ENCODE measurements at regions not wholly inside any gene's neighbourhood (a gene's known extent, or its start where the extent isn't known, plus 50 kb on each side); places are given as distances from the start of the nearest gene placed in this dataset.

GRCh38 chr22:49295851-49296560 is 531.7 kb downstream of the BRD1 start:
- no peak for TF ChIP-seq CTCF (conservative IDR thresholded peaks at IDR 0.05; ENCODE audit: low read depth, low read length)
- no peak for TF ChIP-seq POLR2A (IDR thresholded peaks at IDR 0.05; ENCODE audit: low read depth, low read length)
- TF ChIP-seq RCOR1 (IDR thresholded peaks at IDR 0.05; ENCODE audit: insufficient replicate concordance, low read length) = no peak
- no peak for TF ChIP-seq SMC3 (IDR thresholded peaks at IDR 0.05; ENCODE audit: low read depth, low read length)
- no peak for TF ChIP-seq RAD21 (IDR thresholded peaks at IDR 0.05; ENCODE audit: low read length)
- no peak for TF ChIP-seq MAFK (IDR thresholded peaks at IDR 0.05; ENCODE audit: low read depth, low read length)
- no peak for TF ChIP-seq RFX5 (IDR thresholded peaks at IDR 0.05; ENCODE audit: low read depth, low read length)
- TF ChIP-seq USF2 (IDR thresholded peaks at IDR 0.05; ENCODE audit: low read depth, low read length) = no peak
- no peak for TF ChIP-seq MXI1 (IDR thresholded peaks at IDR 0.05; ENCODE audit: borderline replicate concordance, low read depth, low read length)
- no peak for TF ChIP-seq BHLHE40 (IDR thresholded peaks at IDR 0.05; ENCODE audit: low read depth, low read length)
- TF ChIP-seq CHD1 (IDR thresholded peaks at IDR 0.05; ENCODE audit: low read depth, low read length) = no peak
- no peak for TF ChIP-seq CEBPB (IDR thresholded peaks at IDR 0.05; ENCODE audit: low read depth, low read length)

Data from IMR-90 (cell line).